GM19455 (cell line): ENCODE measurements at regions not wholly inside any gene's neighbourhood (a gene's known extent, or its start where the extent isn't known, plus 50 kb on each side); places are given as distances from the start of the nearest gene placed in this dataset.

ENCODE experiments used
- ATAC-seq: cut with Tn5 transposase; IDR thresholded peaks from one replicate; pipeline ENCODE4 v1.9.1; 2021; ENCODE audit not compliant: unreplicated experiment

- ATAC-seq: no peak
These were observed 49.5 kb upstream of the RAB4A start for GRCh38 chr1:229221106-229222019.
